HG03571 (cell line): ENCODE measurements at regions not wholly inside any gene's neighbourhood (a gene's known extent, or its start where the extent isn't known, plus 50 kb on each side); places are given as distances from the start of the nearest gene placed in this dataset.

Source experiments
- ATAC-seq: cut with Tn5 transposase; IDR thresholded peaks from one replicate; pipeline ENCODE4 v1.9.1; 2021; ENCODE audit not compliant: unreplicated experiment

GRCh38 chr15:85847031-85847430 lies 52.3 kb upstream of the KLHL25 start:
- ATAC-seq = no peak

GRCh38 chr15:85849946-85850345 lies 55.2 kb upstream of the KLHL25 start:
- no peak for ATAC-seq

GRCh38 chr15:85852969-85853368 lies 58.2 kb upstream of the KLHL25 start:
- no peak for ATAC-seq

GRCh38 chr15:85854345-85855097 lies 59.8 kb upstream of the KLHL25 start:
- no peak for ATAC-seq

- ATAC-seq = peak; percentile 82
Measured at GRCh38 chr15:85858586-85859375, 64.1 kb upstream of the KLHL25 start.

GRCh38 chr15:85859671-85860070 lies 64.9 kb upstream of the KLHL25 start:
- ATAC-seq = no peak

GRCh38 chr15:85860394-85861161 lies 65.9 kb upstream of the KLHL25 start:
- no peak for ATAC-seq

GRCh38 chr15:85865070-85865684 lies 70.5 kb upstream of the KLHL25 start:
- ATAC-seq = no peak

- no peak for ATAC-seq
Measured at GRCh38 chr15:85867250-85867649, 72.5 kb upstream of the KLHL25 start.

- ATAC-seq = no peak
Measured at GRCh38 chr15:85869124-85869523, 74.4 kb upstream of the KLHL25 start.

GRCh38 chr15:85870216-85871014 lies 75.7 kb upstream of the KLHL25 start:
- ATAC-seq = no peak

- ATAC-seq = no peak
Measured at GRCh38 chr15:85871545-85871944, 76.8 kb upstream of the KLHL25 start.

- no peak for ATAC-seq
Measured at GRCh38 chr15:85872125-85872524, 77.4 kb upstream of the KLHL25 start.

GRCh38 chr15:85874236-85874635 lies 79.5 kb upstream of the KLHL25 start:
- no peak for ATAC-seq

GRCh38 chr15:85875756-85876155 lies 81.0 kb upstream of the KLHL25 start:
- no peak for ATAC-seq

- no peak for ATAC-seq
Measured at GRCh38 chr15:85878828-85879225, 84.1 kb upstream of the KLHL25 start.

GRCh38 chr15:85879334-85880163 lies 84.8 kb upstream of the KLHL25 start:
- ATAC-seq = no peak

- no peak for ATAC-seq
Measured at GRCh38 chr15:85880501-85881190, 85.9 kb upstream of the KLHL25 start.

- no peak for ATAC-seq
Measured at GRCh38 chr15:85886309-85886811, 91.6 kb upstream of the KLHL25 start.
